Endothelial cell (in vitro differentiated cells): ENCODE measurements at regions not wholly inside any gene's neighbourhood (a gene's known extent, or its start where the extent isn't known, plus 50 kb on each side); places are given as distances from the start of the nearest gene placed in this dataset.
"Not testable (repeated sequence)": the region's sequence is repeated elsewhere in the genome, so short reads cannot be mapped to it uniquely, and the experiment has no call there.

Experiments used
- DNase-seq: peaks from one replicate; pipeline ENCODE4 v3.0.0; 2021; ENCODE audit warnings: low spot score
- H3K27ac Mint-ChIP-seq: one replicate; pipeline ENCODE4 v1.8.0; 2021; ENCODE audit warnings: mixed read lengths, inconsistent platforms; ENCODE audit not compliant: unreplicated experiment
- H3K27me3 Mint-ChIP-seq: one replicate; pipeline ENCODE4 v1.8.0; 2021; ENCODE audit warnings: mild to moderate bottlenecking, moderate library complexity, mixed read lengths, inconsistent platforms; ENCODE audit not compliant: unreplicated experiment
- H3K36me3 Mint-ChIP-seq: one replicate; pipeline ENCODE4 v1.8.0; 2021; ENCODE audit warnings: mild to moderate bottlenecking, low read depth, mixed read lengths, inconsistent platforms; ENCODE audit not compliant: unreplicated experiment
- H3K4me1 Mint-ChIP-seq: one replicate; pipeline ENCODE4 v1.8.0; 2021; ENCODE audit warnings: mild to moderate bottlenecking, mixed read lengths, inconsistent platforms; ENCODE audit not compliant: unreplicated experiment
- H3K4me3 Mint-ChIP-seq: one replicate; pipeline ENCODE4 v1.8.0; 2021; ENCODE audit warnings: mild to moderate bottlenecking, mixed read lengths, inconsistent platforms; ENCODE audit not compliant: unreplicated experiment
- H3K9me3 Mint-ChIP-seq: one replicate; pipeline ENCODE4 v1.8.0; 2021; ENCODE audit warnings: mixed read lengths, inconsistent platforms; ENCODE audit not compliant: unreplicated experiment
- CTCF ChIP-seq: fragments of 200-600 bp; sonication (generic); IDR thresholded peaks from one replicate; pipeline ENCODE4 v1.5.0; 2021; ENCODE audit warnings: antibody characterized with exemption; ENCODE audit not compliant: unreplicated experiment

- not testable (repeated sequence) for DNase-seq, H3K36me3 Mint-ChIP-seq, H3K27ac Mint-ChIP-seq, H3K9me3 Mint-ChIP-seq, H3K4me3 Mint-ChIP-seq, H3K4me1 Mint-ChIP-seq, H3K27me3 Mint-ChIP-seq
Measured at GRCh38 chr18:7178568-7178967, 52.3 kb upstream of the LRRC30 start.

- Mint-ChIP-seq H3K27me3 (peaks cover 5% of the 10 kb centered on the region), H3K4me1 (no peaks in the 10 kb centered on the region), H3K27ac (no peak overlapping the region), H3K9me3 (no peaks in the 10 kb centered on the region), H3K4me3 (no peak overlapping the region), H3K36me3 (no peaks in the 10 kb centered on the region)
- DNase-seq = peak; percentile 56
- peak; percentile 64 for TF ChIP-seq CTCF
Measured at GRCh38 chr18:7177116-7177744, 53.7 kb upstream of the LRRC30 start.

- H3K27me3 Mint-ChIP-seq = peaks cover 8% of the 10 kb centered on the region
Measured at GRCh38 chr18:7174344-7175095, 56.4 kb upstream of the LRRC30 start.

GRCh38 chr18:7173216-7173615 is 55.6 kb upstream of the LAMA1 start:
- no peaks in the 10 kb centered on the region for H3K36me3 Mint-ChIP-seq
- H3K9me3 Mint-ChIP-seq = no peaks in the 10 kb centered on the region
- no peak for TF ChIP-seq CTCF
- no peaks in the 10 kb centered on the region for H3K4me1 Mint-ChIP-seq
- H3K27ac Mint-ChIP-seq = no peak overlapping the region
- no peak for DNase-seq
- H3K4me3 Mint-ChIP-seq = no peak overlapping the region
- H3K27me3 Mint-ChIP-seq = peaks cover 8% of the 10 kb centered on the region

More at GRCh38 chr18:7174344-7175095, 56.4 kb upstream of the LRRC30 start:
- Mint-ChIP-seq H3K27ac (no peak overlapping the region), H3K4me1 (no peaks in the 10 kb centered on the region), H3K9me3 (no peaks in the 10 kb centered on the region), H3K36me3 (no peaks in the 10 kb centered on the region), H3K4me3 (no peak overlapping the region)
- no peak for TF ChIP-seq CTCF
- DNase-seq = peak; percentile 23

- no peak overlapping the region for H3K27ac Mint-ChIP-seq
- H3K27me3 Mint-ChIP-seq = peaks cover 8% of the 10 kb centered on the region
- H3K36me3 Mint-ChIP-seq = no peaks in the 10 kb centered on the region
- H3K4me3 Mint-ChIP-seq = no peak overlapping the region
- H3K4me1 Mint-ChIP-seq = no peaks in the 10 kb centered on the region
- no peaks in the 10 kb centered on the region for H3K9me3 Mint-ChIP-seq
- no peak for TF ChIP-seq CTCF
- no peak for DNase-seq
Measured at GRCh38 chr18:7172611-7173010, 55.0 kb upstream of the LAMA1 start.
